ENCODE measurements at regions not wholly inside any gene's neighbourhood (a gene's known extent, or its start where the extent isn't known, plus 50 kb on each side); places are given as distances from the start of the nearest gene placed in this dataset.

GRCh38 chr6:79305020-79305419 is 70.5 kb upstream of the HMGN3 start:
- TF ChIP-seq ZFX (IDR thresholded peaks at IDR 0.05; ENCODE audit: borderline replicate concordance), result no peak
- TF ChIP-seq CTCF (IDR thresholded peaks at IDR 0.05), result no peak

GRCh38 chr6:79302341-79302740 is 67.9 kb upstream of the HMGN3 start:
- H3K27ac ChIP-seq, result no peak overlapping the region
- no peak for TF ChIP-seq CTCF (IDR thresholded peaks at IDR 0.05)
- no peak for TF ChIP-seq ZFX (IDR thresholded peaks at IDR 0.05; ENCODE audit: borderline replicate concordance)

More at GRCh38 chr6:79305020-79305419, 70.5 kb upstream of the HMGN3 start:
- H3K27ac ChIP-seq, result no peak overlapping the region

GRCh38 chr6:79301290-79301689 is 66.8 kb upstream of the HMGN3 start:
- no peak overlapping the region for H3K27ac ChIP-seq
- TF ChIP-seq ZFX (IDR thresholded peaks at IDR 0.05; ENCODE audit: borderline replicate concordance), result no peak
- TF ChIP-seq CTCF (IDR thresholded peaks at IDR 0.05), result no peak

GRCh38 chr6:79296211-79296610 is 61.7 kb upstream of the HMGN3 start:
- no peak for TF ChIP-seq ZFX (IDR thresholded peaks at IDR 0.05; ENCODE audit: borderline replicate concordance)
- no peak for TF ChIP-seq CTCF (IDR thresholded peaks at IDR 0.05)
- no peak overlapping the region for H3K27ac ChIP-seq

All from 22Rv1 (cell line).